OCI-LY7 (cell line): ENCODE measurements at regions not wholly inside any gene's neighbourhood (a gene's known extent, or its start where the extent isn't known, plus 50 kb on each side); places are given as distances from the start of the nearest gene placed in this dataset.

Experiments used
- EZH2phosphoT487 ChIP-seq: fragments of 200-600 bp; sonication (generic); IDR thresholded peaks from 2 replicates; pipeline ENCODE4 v1.6.1; 2018; ENCODE audit warnings: low read depth, borderline replicate concordance, mild to moderate bottlenecking, mixed run types, antibody characterized with exemption, low read length, moderate library complexity, mixed read lengths
- TF ChIP-seq, protein P1 (sequence below): fragments of 200-600 bp; sonication (generic); conservative IDR thresholded peaks from 2 replicates; pipeline ENCODE4 v1.5.1; 2014; ENCODE audit warnings: mild to moderate bottlenecking, antibody characterized with exemption, low read length, moderate library complexity, mixed read lengths

- TF ChIP-seq, protein P1, sequence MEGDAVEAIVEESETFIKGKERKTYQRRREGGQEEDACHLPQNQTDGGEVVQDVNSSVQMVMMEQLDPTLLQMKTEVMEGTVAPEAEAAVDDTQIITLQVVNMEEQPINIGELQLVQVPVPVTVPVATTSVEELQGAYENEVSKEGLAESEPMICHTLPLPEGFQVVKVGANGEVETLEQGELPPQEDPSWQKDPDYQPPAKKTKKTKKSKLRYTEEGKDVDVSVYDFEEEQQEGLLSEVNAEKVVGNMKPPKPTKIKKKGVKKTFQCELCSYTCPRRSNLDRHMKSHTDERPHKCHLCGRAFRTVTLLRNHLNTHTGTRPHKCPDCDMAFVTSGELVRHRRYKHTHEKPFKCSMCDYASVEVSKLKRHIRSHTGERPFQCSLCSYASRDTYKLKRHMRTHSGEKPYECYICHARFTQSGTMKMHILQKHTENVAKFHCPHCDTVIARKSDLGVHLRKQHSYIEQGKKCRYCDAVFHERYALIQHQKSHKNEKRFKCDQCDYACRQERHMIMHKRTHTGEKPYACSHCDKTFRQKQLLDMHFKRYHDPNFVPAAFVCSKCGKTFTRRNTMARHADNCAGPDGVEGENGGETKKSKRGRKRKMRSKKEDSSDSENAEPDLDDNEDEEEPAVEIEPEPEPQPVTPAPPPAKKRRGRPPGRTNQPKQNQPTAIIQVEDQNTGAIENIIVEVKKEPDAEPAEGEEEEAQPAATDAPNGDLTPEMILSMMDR: no peak
- TF ChIP-seq EZH2phosphoT487: no peak
Observed at GRCh38 chr11:24389575-24389974, 107.3 kb upstream of the LUZP2 start.
